ENCODE measurements at regions not wholly inside any gene's neighbourhood (a gene's known extent, or its start where the extent isn't known, plus 50 kb on each side); places are given as distances from the start of the nearest gene placed in this dataset.

DNA sequence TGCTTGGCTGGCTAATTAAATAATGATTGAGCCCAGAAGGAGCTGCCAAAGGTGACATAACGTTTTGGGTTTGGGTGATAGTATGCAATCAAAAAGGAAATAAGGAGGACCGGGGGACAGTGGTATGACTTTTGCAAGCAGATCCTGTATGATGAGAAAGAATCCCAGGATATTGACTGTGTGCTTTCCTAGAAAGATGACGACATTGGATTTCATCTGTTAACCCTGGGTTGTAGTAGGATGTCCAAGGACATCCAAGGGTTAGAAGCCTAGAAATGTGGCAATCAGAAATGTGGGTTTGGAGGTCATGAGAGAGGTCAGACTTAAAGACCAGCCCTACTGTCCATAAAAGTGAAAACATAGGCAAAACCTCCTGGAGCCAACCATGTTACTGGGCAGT, 50.3 kb upstream of the HMHB1 start:
- DNase-seq = no peak

DNA sequence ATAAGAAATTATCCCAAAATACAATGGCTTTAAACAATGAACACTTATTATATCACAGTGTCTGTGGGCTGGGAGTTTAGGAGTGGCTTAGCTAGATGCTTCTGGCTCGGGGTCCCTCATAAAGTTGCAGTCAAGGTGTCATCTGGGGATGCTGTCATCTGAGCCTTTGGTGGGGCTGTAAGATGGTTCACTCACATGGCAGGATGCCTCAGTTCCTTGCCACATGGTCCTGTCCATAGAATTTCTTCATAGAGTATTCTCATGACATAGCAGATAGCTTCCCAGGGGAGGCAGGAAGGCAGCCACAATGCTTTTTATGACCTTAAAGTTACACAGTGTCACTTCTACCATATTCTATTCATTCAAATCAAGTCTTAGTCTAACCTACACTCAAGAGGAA, 51.2 kb upstream of the HMHB1 start:
- no peak for DNase-seq

DNA sequence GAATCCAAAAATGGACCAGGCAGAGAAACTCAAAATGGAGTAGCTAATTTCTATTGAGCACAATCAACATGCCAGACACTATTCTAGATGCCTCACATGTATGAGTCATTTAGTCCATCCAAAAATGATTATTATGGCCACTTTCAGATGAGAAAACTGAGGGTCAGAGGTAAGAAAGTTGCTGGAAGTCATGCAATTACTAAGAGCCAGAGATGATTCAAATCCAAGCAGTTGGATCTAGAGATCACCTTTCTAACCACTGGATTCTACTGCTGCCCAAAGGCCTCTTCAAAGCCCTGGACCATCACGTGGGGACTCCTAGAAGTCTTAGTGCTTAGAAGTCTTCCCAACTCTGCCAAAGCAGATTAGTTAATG, 51.8 kb upstream of the HMHB1 start:
- DNase-seq = no peak

DNA sequence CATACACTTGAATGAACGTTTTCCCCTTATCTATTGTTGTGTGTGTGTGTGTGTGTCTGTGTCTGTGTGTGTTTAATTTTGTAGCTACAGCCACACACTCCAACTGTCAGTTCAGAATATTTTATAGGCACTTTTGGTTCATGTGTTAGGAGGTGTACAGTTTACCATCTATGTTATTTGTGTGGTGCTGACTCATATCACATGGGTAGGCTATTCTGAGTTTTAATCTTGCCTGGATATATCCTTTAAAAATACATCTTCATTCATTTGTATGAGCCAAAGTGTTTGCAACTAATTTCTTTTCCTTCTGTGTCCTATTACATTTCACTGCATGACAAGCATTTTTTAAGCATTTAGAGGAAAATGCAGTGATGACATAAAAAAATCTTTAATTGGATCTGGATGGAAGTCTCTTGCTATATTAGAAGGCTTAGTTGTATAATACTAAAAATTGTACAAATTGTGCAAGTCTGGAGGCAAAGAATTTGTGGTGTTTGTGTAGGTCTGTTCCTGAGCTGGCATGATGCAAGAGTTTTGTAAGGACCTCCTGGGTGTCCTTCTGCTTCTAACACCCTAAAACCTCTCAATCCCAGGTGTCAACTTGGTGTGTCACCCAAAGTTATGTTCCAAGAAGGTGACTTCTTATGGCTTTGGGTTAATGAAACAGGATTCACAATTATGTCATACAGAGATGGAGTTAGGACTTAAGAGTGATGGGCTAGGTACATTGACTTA, 52.4 kb upstream of the HMHB1 start:
- no peak for DNase-seq

DNA sequence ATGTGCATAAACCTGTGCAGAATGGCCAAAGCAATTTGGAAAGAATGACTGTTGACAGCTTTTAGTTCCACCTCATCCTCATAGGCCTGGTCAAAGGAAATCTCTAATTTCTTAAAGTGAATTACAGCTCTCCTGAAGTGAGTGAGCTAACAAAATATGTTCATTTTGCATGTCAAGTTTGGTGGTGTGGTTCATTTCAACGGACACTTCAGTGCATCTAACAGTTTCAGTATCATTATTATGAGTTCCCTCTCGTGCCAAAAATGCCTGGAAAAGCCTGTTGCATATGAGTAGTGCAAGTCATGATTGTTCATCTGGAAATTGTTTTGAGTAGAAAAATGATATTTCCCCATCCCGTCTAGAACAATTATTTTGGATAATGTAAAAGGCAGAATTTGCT, 53.2 kb upstream of the HMHB1 start:
- DNase-seq = no peak

DNA sequence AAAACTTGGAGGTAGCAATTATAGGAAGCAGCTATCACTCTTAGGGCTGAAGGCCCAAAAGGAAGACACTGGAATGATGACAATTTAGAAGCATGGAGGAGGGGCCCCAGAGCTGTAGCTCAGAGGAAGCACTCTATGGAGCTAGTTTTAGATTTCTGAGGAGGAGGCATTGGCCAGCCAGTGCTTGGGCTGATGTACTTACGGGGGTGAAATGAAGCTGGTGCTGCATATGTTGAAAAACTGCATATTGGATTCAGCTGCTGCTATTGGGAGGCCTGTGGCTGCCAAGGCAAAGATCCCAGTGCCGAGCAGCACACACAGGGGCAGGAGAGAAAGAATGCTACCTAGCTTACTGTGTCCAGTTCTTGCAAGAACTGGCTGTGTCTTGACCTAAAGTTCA, 53.9 kb upstream of the HMHB1 start:
- DNase-seq = no peak

DNA sequence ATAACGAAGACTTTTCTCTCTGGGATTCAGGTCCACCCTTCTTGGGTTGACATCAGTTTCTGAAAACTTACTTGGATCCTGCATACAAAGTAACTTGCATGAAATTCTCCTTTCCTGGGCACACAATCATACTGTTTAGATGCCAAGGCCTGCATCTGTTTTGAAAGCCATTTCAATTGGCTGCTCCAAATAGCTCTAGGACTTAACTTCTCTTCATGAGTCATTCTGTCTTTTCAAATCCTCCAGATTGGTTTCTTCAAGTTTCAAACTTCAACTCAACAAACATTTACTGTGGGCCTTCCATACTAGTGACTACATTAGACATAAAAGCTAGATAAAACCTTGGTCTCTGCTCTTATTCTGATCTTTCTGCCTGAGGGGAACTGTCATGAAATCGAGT, 54.8 kb upstream of the HMHB1 start:
- DNase-seq = no peak

DNA sequence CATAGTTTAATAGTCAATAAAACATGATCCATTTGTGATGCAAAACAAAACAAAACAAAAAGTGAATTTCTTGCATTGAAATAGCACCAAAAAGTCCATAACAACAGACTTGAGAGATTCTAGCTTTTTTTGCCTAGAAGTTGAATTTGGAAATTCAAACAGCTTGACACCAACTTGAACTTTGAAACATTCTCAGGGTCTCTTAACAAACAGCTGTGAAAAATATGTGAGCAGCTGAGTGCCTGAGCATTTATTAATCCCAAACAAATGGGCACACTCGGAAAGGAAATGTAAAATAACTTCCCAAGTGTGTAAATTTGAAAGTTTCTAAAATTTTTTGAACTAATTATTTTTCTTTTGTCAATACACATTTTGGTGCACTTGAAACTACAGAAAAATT, 56.0 kb upstream of the HMHB1 start:
- DNase-seq = no peak

DNA sequence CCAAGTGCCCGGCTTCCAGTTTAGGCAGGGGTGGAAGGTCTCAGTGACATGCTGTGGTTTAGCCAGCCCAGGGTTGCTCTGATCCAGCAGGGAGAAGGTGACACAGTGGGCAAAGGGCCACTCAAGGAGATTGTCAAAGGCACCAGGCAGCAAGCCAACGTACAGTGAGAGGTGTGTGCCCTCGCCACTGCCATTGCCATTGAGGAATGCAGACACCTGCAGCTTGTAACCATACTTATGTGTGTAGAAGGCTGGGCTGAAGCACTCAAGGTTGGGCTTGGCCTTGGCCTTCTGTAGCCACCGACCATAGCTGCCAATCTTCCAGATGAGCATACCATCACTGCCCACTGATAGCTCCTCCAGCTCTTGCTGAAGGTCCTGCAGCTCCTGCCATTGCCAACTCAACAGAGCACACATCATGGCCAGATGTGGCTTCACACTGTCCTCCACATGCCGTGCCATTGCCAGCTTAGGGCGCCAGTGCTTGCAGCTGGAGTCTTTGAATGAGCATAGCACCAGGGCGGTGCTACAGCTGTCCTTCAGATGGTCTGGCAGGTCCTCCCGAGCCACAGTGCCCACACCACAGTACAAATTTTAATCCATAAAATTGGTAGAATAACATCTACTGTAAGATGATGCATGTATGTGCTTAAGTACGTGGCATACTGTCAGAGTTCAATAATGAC, 59.7 kb upstream of the HMHB1 start:
- DNase-seq = no peak

DNA sequence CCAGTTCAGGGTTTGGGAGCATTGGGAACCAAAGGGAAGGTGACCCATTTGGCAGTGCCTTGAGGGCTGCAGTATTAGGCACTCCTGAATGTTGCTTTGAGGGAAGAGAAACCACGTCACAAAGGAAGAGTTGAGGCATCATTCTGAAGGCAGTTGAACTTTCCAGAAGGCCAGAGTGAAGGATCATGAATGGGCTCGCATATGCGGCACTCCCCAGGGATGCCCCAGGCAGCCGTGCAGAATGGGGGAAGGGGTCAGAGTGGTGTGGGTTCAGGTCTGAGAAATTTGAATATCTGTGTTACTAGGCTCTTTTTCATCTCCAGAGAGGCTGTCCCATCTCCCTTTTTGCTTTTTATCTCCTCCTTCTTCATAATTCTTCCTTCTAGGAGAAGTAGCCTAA, 60.6 kb upstream of the HMHB1 start:
- DNase-seq = no peak

DNA sequence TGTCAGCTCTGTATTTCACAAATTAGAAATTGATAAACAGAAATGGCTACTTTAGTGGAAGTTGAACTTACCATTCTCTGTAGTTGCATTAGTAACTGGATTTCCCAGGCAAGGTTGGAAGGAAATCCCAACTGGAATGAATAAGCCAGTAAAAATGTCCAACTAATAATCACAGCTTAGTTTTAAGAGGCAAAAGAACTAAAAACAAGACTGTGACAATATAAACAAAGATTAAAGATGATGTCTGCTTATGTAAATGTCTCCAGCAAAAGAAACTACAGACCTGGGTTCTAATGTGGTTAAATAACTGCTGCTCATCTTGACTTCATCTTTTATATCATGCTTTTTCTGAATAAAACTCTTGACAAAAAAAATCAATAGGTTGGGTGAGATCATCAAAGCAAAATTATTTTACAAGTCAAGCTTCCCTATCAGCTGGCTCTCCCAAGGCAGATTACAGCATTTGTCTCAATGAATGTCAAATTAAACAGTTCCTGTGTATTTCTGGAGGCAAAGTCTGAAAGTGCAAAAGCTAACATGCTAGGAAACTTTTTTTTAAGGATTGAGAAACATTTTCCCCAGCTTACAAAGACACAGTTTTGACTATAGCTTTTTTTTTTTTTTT, 62.3 kb upstream of the HMHB1 start:
- no peak for DNase-seq

DNA sequence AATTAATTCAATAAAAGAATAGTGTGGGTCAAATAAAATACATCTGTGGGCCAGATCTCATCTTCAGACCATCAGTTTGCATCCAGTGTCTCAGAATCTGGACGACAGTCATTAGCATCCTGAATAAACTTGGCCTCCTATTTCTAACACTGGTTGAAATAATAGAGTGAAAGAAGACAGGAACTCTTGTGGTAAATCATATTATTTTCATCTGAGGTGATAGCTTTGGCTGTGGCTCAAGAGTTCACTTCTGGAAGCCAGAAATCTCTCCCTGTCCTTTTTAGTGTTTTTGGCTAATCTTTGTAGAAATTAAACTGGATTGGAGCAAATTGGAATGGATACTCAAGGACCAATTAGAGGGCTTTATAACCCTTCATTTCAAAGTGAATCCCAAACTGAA, 63.4 kb upstream of the HMHB1 start:
- DNase-seq = no peak

DNA sequence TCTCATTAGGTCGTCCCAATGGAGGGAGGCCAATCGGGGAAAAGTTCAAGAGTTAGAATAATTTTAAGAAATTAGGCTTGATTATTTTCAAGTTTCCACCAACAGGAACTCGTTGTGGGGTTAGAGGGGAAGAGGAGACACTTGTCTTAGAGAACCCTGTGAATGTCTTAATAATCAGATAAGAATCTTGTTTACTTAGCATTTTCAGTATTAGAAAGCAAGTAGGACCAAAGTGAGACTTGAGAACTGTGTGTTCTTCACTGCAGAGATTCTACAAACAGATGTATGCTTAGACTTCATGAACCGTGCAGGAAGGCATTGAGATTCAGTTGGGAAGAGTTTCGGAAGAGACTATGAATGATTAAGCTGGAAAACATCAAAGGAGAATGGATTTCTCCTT, 69.0 kb upstream of the HMHB1 start:
- DNase-seq = no peak

DNA sequence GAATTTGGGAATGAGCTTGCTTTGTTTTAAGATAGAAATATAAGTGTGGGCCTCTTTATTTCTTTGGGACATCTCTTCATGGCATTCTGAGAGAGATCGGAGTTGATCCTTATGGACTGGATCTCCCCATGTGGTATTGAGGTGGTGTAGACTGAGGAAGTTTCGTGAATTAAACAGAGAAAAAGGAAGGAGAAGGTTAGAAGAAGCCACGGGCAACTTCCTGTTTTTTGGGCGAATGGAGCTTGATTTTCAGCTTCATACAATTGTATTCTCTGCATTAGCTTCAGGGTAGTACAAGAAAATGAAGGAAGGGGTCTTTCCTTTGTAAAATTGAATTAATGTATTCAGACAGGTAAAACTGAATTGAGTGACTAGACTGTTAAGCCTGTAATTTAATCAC, 70.5 kb upstream of the HMHB1 start:
- DNase-seq = no peak

DNA sequence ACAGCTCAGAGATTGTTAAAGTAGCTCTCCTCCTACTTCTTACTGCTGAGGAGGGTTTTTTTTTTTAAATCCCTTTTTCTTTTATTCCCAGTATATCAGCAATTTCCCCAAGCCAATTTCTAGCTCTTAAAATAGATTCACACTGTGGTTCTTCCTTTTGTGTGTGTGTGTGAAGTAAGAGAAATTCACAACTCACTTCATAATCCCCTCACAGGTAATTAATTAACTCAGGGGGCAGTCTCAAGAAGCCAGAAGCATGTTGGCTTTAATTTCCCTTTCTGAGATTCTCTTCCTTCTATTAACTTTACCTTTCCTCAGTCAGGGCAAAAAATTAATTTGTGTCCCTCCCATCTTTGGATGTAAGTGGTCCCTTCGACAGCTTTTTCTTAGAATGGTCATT, 71.0 kb upstream of the HMHB1 start:
- DNase-seq = no peak

DNA sequence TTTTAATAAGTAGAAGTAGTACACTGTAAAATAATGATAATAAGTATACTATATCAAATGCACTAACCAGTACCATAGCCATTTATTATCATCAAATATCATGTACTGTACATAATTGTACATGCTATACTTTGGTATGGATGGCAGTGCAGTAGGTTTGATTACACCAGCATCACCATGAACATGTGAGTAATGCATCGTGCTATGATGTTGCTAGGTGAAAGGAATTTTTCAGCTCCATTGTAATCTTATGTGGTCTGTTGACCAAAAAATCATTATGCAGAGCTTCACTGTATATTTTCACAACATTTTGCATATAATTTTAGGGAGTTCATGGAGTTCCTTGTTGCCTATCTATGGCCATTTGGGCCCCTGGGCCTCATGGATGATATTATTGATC, 72.2 kb upstream of the HMHB1 start:
- no peak for DNase-seq

DNA sequence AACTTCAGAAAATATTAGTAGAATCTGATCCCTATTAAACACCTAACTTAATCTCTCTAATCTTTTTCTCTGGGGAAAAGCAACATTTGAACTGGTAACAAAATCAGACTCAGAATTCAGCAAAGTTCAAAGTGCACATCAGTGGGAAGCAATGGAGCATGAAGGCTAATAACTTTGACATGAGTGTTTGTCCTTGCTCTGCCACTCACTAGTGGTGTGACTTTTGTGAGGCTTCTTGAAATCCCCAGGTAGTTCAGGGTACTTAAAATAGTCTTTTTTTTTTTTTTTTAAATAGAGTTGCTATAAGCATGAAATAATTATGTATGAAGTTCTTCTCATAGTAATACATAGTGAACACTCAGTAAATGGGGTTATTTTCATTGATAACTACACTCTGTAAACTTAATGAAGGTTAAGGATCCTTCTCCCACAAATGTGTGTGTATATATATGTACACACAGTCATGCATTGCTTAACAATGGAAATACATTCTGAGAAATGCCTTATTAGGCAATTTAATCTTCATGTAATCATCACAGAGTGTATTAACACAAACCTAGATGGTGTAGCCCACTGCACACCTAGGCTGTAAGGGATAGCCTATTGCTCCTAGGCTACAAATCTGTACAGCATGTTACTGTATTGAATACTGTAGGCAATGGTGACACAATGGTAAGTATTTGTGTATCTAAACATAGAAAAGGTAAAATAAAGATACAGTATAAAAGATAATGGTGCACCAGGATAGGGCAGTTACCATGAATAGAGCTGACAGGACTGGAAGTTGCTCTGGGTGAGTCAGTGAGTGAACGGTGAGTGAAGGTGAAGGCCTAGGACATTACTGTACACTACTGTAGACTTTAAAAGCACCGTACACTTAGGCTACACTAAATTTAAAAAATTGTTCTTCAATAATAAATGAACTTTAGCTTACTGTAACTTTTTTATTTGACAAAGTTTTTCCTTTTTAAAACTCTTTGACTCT, 73.3 kb upstream of the HMHB1 start:
- no peak for DNase-seq

DNA sequence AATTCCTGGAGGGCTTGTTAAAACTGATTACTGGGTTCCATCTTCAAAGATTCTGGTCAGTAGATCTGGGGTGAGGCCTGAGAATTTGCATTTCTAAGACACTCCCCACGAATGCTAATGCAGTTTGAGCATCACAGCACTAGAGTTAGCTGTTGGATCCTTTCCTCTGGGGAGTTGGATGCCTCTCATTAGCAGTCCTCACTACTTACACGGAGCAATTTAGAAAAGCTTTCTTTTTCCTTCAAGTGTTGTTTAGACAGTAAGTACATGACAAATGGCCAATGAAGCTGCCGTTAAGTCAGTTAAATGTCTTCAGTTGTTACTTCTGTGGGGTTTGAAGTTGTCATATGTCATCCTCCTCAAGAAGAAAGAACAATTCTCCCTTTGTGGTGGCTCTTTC, 74.9 kb upstream of the HMHB1 start:
- no peak for DNase-seq

DNA sequence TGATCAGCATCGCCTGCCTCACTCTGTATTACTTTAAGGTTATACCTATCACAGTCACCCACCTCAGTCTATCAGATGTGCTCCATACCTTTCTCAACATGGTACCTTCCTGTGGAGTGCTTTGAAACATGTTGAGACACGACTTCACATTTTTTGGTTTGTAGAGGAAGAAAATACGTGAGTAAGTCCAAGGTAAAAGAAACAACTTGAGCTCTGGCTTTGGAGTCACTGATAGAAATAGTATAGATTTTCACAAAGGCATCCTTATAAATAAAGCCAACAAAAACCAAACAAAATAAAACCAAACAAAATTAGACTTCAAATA, 77.5 kb upstream of the HMHB1 start:
- no peak for DNase-seq

DNA sequence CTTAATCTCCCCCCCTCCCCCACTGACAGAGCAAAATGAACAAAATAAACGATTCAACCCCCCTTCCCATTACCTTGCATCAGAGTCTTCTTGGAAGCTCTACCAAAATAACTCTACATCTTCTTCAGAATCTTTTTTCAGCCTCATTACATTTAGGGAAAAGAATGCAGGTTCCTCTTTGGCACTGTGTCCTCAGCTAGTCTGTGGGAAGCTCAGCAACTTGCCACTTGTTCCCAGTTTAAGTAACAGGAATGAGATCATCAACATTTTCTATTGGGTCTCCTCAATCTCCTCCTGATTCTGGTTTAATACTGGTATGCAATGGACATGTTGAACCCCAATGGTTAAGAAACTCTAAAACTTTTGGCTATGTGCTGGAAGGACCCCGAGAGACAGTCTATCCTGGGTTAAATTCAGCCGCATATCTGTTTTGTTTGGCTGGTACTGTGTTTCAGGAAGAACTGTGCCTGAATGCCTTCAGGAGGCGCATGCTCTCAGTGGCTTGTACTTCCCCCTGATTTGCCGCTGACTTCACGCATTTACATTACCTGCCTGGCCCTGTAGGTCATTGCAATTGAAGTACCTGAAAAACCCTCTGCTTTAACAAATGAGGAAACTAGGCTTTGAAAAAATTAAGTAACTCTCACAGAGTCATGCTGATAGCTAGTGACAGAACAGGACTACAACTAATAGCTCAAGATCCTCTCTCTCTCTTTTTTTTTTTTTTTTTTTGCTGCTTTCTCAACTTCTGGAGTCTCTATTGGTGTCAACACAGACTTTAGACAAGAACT, 78.1 kb upstream of the HMHB1 start:
- no peak for DNase-seq

DNA sequence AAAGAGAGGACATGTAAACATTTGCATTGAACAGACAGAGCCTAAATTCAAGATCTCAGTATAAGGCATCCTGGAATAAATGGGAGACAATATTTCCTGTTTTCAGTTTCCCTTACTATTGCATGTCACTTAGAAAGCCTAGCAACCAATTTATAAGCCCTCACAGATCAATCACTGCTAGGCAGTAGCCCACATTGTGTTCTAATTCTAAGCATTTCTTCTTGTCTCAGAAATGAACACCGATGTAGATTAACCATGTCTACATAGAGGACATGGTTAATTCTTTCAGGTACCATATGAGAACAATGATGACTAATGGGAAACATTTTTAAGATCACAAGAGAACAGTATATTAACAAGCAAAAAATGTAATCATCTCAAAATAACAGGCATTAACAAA, 79.6 kb upstream of the HMHB1 start:
- DNase-seq = no peak

DNA sequence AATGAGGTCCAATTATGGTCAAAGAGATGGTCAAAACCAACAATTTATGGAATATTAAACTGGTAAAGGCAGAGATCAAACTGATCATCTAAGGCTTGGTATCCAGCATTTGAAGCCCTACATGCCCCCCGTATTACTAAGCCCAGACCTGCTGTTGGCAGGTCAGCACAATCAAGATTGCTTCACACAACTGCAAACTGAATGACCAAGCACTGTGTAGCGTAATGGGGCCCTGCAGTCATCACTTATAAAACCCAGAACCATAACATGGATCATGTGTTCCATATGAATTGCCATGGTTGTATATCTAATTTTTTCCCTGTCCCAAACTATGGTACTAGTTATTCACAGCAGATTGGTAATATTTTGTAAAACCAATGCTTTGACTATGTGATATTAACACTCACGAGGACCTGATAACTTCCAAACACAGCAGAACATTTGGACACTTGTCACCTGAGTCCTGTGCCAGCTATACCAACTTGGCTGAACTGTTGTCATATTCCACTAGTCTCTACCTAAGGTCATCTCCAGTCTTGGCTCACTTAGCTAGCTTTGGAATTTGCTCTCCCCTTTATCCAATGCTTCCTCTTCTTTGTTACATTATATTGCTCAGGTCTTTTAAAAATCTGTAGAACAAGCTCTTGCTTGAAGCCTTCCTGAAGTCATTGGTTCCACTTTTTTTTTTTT, 81.7 kb upstream of the HMHB1 start:
- no peak for DNase-seq
